ENCODE measurements at regions not wholly inside any gene's neighbourhood (a gene's known extent, or its start where the extent isn't known, plus 50 kb on each side); places are given as distances from the start of the nearest gene placed in this dataset.
"Not testable (repeated sequence)": the region's sequence is repeated elsewhere in the genome, so short reads cannot be mapped to it uniquely, and the experiment has no call there.

GRCh38 chr4:186819342-186820086 lies 95.9 kb upstream of the FAT1 start:
- no peak for DNase-seq

GRCh38 chr4:186820391-186820891 lies 96.8 kb upstream of the FAT1 start:
- DNase-seq: no peak

GRCh38 chr4:186823989-186824388 lies 100.3 kb upstream of the FAT1 start:
- DNase-seq: no peak

GRCh38 chr4:186825069-186825468 lies 101.4 kb upstream of the FAT1 start:
- no peak for DNase-seq

- DNase-seq: no peak
Measured at GRCh38 chr4:186826006-186826405, 102.3 kb upstream of the FAT1 start.

GRCh38 chr4:186826846-186827533 lies 103.3 kb upstream of the FAT1 start:
- DNase-seq: no peak

GRCh38 chr4:186827534-186827897 lies 103.9 kb upstream of the FAT1 start:
- no peak for DNase-seq

GRCh38 chr4:186829097-186829496 lies 105.4 kb upstream of the FAT1 start:
- no peak for DNase-seq

GRCh38 chr4:186829740-186830449 lies 106.2 kb upstream of the FAT1 start:
- DNase-seq: no peak

GRCh38 chr4:186831574-186831973 lies 107.9 kb upstream of the FAT1 start:
- no peak for DNase-seq

- DNase-seq: no peak
Measured at GRCh38 chr4:186832906-186833305, 109.2 kb upstream of the FAT1 start.

- DNase-seq: not testable (repeated sequence)
Measured at GRCh38 chr4:186837463-186837862, 113.8 kb upstream of the FAT1 start.

- DNase-seq: no peak
Measured at GRCh38 chr4:186838295-186838694, 114.6 kb upstream of the FAT1 start.

- DNase-seq: no peak
Measured at GRCh38 chr4:186839122-186840037, 115.7 kb upstream of the FAT1 start.

- no peak for DNase-seq
Measured at GRCh38 chr4:186840222-186840701, 116.6 kb upstream of the FAT1 start.

GRCh38 chr4:186840771-186841301 lies 117.2 kb upstream of the FAT1 start:
- DNase-seq: no peak

- DNase-seq: no peak
Measured at GRCh38 chr4:186844059-186844681, 120.5 kb upstream of the FAT1 start.

GRCh38 chr4:186845137-186845842 lies 121.6 kb upstream of the FAT1 start:
- no peak for DNase-seq

GRCh38 chr4:186846426-186846825 lies 122.8 kb upstream of the FAT1 start:
- no peak for DNase-seq

GRCh38 chr4:186847429-186848131 lies 123.9 kb upstream of the FAT1 start:
- DNase-seq: not testable (repeated sequence)

All from NCI-H1105 (cell line).